Fibroblast of the aortic adventitia (primary cell): ENCODE measurements at regions not wholly inside any gene's neighbourhood (a gene's known extent, or its start where the extent isn't known, plus 50 kb on each side); places are given as distances from the start of the nearest gene placed in this dataset.

Source experiments
- DNase-seq: peaks from one replicate; pipeline ENCODE4 v3.0.0-alpha.2; 2010; ENCODE audit warnings: low read depth
- H3K4me3 ChIP-seq: 2 replicates; pipeline ENCODE4 v1.5.1; 2011; ENCODE audit warnings: low read depth, mild to moderate bottlenecking, control low read depth, low read length, moderate library complexity
- CTCF ChIP-seq: IDR thresholded peaks from 2 replicates; pipeline ENCODE4 v1.5.1; 2011; ENCODE audit warnings: mild to moderate bottlenecking, low read length, control low read depth, inconsistent platforms; ENCODE audit not compliant: insufficient read depth

- no peak for TF ChIP-seq CTCF
- H3K4me3 ChIP-seq: no peak overlapping the region
- DNase-seq: no peak
These were observed 429.9 kb upstream of the ARID1B start for GRCh38 chr6:156347246-156347645.

GRCh38 chr6:156345700-156346099 lies 431.5 kb upstream of the ARID1B start:
- no peak overlapping the region for H3K4me3 ChIP-seq
- no peak for TF ChIP-seq CTCF
- no peak for DNase-seq

- H3K4me3 ChIP-seq: no peak overlapping the region
- DNase-seq: no peak
- TF ChIP-seq CTCF: no peak
These were observed 432.7 kb upstream of the ARID1B start for GRCh38 chr6:156344491-156344890.

- no peak for TF ChIP-seq CTCF
- DNase-seq: no peak
- H3K4me3 ChIP-seq: no peak overlapping the region
These were observed 439.4 kb upstream of the ARID1B start for GRCh38 chr6:156337801-156338200.

GRCh38 chr6:156336733-156337132 lies 440.4 kb upstream of the ARID1B start:
- no peak for DNase-seq
- no peak overlapping the region for H3K4me3 ChIP-seq
- no peak for TF ChIP-seq CTCF

- no peak for DNase-seq
- no peak for TF ChIP-seq CTCF
- H3K4me3 ChIP-seq: no peak overlapping the region
These were observed 441.1 kb upstream of the ARID1B start for GRCh38 chr6:156336089-156336488.

GRCh38 chr6:156334966-156335365 lies 442.2 kb upstream of the ARID1B start:
- TF ChIP-seq CTCF: no peak
- DNase-seq: no peak
- H3K4me3 ChIP-seq: no peak overlapping the region
